Lung (tissue), 11 donors: ENCODE measurements at regions not wholly inside any gene's neighbourhood (a gene's known extent, or its start where the extent isn't known, plus 50 kb on each side); places are given as distances from the start of the nearest gene placed in this dataset.
"Not testable (repeated sequence)": the region's sequence is repeated elsewhere in the genome, so short reads cannot be mapped to it uniquely, and the experiment has no call there.

Experiments used
- ATAC-seq: fragments of 200-7000 bp; cut with Tn5 transposase; one replicate; pipeline ENCODE4 v1.9.1; 2020; ENCODE audit warnings: moderate number of reproducible peaks; ENCODE audit not compliant: insufficient read depth, low FRiP score
- DNase-seq, 3 donors: peaks; one replicate each; pipeline ENCODE4 v3.0.0-alpha.2; 2013 to 2017
- H3K27ac ChIP-seq, 2 donors: one replicate each; pipeline ENCODE4 v1.5.1; 2013; ENCODE audit warnings: mild to moderate bottlenecking in 2 of 2, moderate library complexity in 2 of 2, control low read depth in 1 of 2, inconsistent platforms in 1 of 2, low read depth in 1 of 2, low read length in 1 of 2
- H3K27me3 ChIP-seq, 3 donors: one replicate each; pipeline ENCODE4 v1.5.1; 2013; ENCODE audit warnings: low read length in 2 of 3; ENCODE audit not compliant: control insufficient read depth in 3 of 3, insufficient read depth in 3 of 3
- H3K36me3 ChIP-seq, 4 donors: one replicate each; pipeline ENCODE4 v1.5.1; 2013; ENCODE audit warnings: low read length in 4 of 4, mild to moderate bottlenecking in 1 of 4, moderate library complexity in 1 of 4; ENCODE audit not compliant: control insufficient read depth in 4 of 4, insufficient read depth in 4 of 4
- H3K4me1 ChIP-seq, 5 donors: one replicate each; pipeline ENCODE4 v1.5.1; 2013; ENCODE audit warnings: low read length in 5 of 5, mild to moderate bottlenecking in 2 of 5, moderate library complexity in 1 of 5; ENCODE audit not compliant: control insufficient read depth in 5 of 5, insufficient read depth in 5 of 5
- H3K4me3 ChIP-seq: one replicate; pipeline ENCODE4 v1.5.1; 2013; ENCODE audit warnings: mild to moderate bottlenecking, control low read depth, moderate library complexity
- H3K9ac ChIP-seq, 2 donors: one replicate each; pipeline ENCODE4 v1.5.1; 2013; ENCODE audit warnings: low read length in 2 of 2, control low read depth in 1 of 2; ENCODE audit not compliant: insufficient read depth in 1 of 2
- H3K9me3 ChIP-seq, 4 donors: one replicate each; pipeline ENCODE4 v1.5.1; 2013; ENCODE audit warnings: low read length in 3 of 4, mild to moderate bottlenecking in 1 of 4, moderate library complexity in 1 of 4; ENCODE audit not compliant: control insufficient read depth in 4 of 4, insufficient read depth in 3 of 4
- WGBS, 2 donors: extraction: QIAGEN DNeasy Blood & Tissue Kit; methylation state at CpG; one replicate each; pipeline ENCODE4 v1.1.7; 2013; 5-methylcytosine and 5-hydroxymethylcytosine counted together
- TF ChIP-seq, protein P1 (sequence below): IDR thresholded peaks from 2 replicates; pipeline ENCODE4 v1.5.1; 2012; ENCODE audit warnings: mild to moderate bottlenecking; ENCODE audit errors: control extremely low read depth, extremely low read depth
- donor health status: control.
- donor health status: control.
- donor health status: Bipolar disorder and iron deficiency.
- donor health status: healthy.
- donor health status: DM: yes; HTN: yes; CAD: no.

DNA sequence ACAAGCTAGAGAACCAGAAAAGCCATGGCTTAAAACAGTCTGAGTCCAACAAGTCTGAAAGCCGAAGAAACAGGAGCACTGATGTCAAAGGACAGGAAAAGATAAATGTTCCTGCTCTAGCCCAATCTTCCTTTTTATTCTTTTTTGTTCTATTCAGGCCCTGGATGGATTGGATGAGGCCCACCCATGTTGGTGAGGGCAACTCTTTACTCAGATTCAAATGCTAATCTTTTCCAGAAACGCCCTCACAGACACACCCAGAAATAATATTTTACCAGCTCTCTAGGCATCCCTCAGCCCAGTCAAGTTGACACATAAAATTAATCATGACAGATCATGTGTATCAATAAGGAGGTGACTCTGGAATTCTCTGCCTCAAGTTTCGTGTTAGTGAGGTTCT lies 1002.7 kb downstream of the STPG2 start:
- Histone ChIP-seq H3K4me3 (no peak overlapping the region), H3K27me3 (peaks cover 0 to 5% (median 0%) of the 10 kb centered on the region in 3 donors), H3K9me3 (peaks cover 0 to 3% (median 0%) of the 10 kb centered on the region in 4 donors), H3K27ac (no peak overlapping the region), H3K4me1 (no peaks in the 10 kb centered on the region), H3K9ac (no peak overlapping the region), H3K36me3 (no peaks in the 10 kb centered on the region)
- DNase-seq = no peak
- TF ChIP-seq, protein P1, sequence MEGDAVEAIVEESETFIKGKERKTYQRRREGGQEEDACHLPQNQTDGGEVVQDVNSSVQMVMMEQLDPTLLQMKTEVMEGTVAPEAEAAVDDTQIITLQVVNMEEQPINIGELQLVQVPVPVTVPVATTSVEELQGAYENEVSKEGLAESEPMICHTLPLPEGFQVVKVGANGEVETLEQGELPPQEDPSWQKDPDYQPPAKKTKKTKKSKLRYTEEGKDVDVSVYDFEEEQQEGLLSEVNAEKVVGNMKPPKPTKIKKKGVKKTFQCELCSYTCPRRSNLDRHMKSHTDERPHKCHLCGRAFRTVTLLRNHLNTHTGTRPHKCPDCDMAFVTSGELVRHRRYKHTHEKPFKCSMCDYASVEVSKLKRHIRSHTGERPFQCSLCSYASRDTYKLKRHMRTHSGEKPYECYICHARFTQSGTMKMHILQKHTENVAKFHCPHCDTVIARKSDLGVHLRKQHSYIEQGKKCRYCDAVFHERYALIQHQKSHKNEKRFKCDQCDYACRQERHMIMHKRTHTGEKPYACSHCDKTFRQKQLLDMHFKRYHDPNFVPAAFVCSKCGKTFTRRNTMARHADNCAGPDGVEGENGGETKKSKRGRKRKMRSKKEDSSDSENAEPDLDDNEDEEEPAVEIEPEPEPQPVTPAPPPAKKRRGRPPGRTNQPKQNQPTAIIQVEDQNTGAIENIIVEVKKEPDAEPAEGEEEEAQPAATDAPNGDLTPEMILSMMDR = no peak
- ATAC-seq = no peak
- 75 to 85% methylated on average over 3 of the region's 3 CpGs for WGBS, 2 donors

DNA sequence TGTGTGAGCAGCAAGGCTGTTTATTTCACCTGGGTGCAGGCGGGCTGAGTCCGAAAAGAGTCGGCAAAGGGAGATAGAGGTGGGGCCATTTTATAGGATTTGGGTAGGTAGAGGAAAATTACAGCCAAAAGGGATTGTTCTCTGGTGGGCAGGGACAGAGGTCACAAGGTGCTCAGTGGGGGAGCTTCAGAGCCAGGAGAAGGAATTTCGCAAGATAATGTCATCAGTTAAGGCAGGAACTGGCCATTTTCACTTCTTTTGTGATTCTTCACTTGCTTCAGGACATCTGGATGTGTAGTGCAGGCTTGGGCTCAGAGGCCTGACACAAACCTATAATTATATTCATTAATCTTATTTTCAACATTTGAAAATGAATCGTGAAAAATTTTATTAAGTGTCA lies 1001.9 kb downstream of the STPG2 start:
- WGBS, 2 donors = 87 to 90% methylated on average over 5 of the region's 5 CpGs
- DNase-seq, H3K36me3 ChIP-seq, H3K9ac ChIP-seq, H3K4me3 ChIP-seq, H3K4me1 ChIP-seq, H3K27me3 ChIP-seq, H3K9me3 ChIP-seq, ATAC-seq, H3K27ac ChIP-seq: not testable (repeated sequence)

DNA sequence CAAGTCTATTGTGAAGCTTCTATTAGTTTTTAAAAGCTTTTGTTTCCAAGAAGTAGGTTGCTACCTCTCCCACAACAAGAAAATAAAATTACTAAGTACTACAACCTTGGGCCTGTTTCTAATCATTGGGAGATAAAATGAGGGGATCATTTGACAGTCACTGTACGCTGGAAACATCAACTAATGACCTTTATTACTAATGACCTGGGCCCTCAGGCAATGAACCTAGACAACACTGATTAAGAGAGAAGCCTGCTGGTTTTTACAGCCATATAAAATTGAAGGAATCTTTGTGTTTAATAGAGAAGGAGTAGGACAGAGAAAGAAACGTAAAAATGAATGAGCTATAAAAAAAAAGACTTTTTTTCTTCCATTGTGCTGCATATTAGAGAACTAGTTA lies 1000.9 kb downstream of the STPG2 start:
- DNase-seq (no peak), ATAC-seq (no peak)

DNA sequence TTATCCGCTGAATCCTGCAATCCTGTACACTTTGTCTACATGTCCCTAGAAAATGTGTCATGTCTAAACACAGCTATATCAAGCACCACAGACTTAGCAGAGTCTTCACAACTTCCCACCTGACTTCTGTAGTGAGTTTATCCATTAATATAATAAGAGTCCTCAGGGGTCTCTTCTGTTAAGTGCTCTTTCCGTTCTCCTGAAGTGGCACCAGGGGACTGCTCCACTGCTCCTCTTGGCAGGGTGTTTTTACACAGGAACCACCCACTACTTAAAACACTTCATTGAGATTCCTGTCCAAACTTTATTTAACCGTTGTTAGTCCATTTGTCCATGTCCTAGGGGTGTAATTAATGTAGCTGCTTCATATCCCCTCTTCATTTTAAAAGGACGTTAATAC lies 1000.4 kb downstream of the STPG2 start:
- 59 to 80% methylated on average over 4 of the region's 4 CpGs for WGBS, 2 donors
- Histone ChIP-seq H3K36me3 (no peaks in the 10 kb centered on the region), H3K27ac (no peak overlapping the region), H3K9me3 (peaks cover 0 to 3% (median 0%) of the 10 kb centered on the region in 4 donors), H3K9ac (no peak overlapping the region), H3K4me1 (no peaks in the 10 kb centered on the region), H3K4me3 (no peak overlapping the region), H3K27me3 (peaks cover 0 to 7% (median 0%) of the 10 kb centered on the region in 3 donors)
- ATAC-seq (no peak), DNase-seq (peak in 2 of 3 donors; percentile 4 to 36)
- TF ChIP-seq, protein P1 = no peak

More for the DNA sequence above, 1000.9 kb downstream of the STPG2 start:
- no peak overlapping the region for H3K27ac ChIP-seq
- H3K4me1 ChIP-seq = no peaks in the 10 kb centered on the region
- H3K27me3 ChIP-seq = peaks cover 0 to 7% (median 0%) of the 10 kb centered on the region in 3 donors
- no peak overlapping the region for H3K9ac ChIP-seq
- H3K9me3 ChIP-seq = peaks cover 0 to 3% (median 0%) of the 10 kb centered on the region in 4 donors
- 59 to 60% methylated on average over 2 of the region's 2 CpGs for WGBS, 2 donors
- no peaks in the 10 kb centered on the region for H3K36me3 ChIP-seq
- no peak overlapping the region for H3K4me3 ChIP-seq
- TF ChIP-seq, protein P1 = no peak
